SK-N-SH (cell line): ENCODE measurements at regions not wholly inside any gene's neighbourhood (a gene's known extent, or its start where the extent isn't known, plus 50 kb on each side); places are given as distances from the start of the nearest gene placed in this dataset.

Experiments used
- CTCF ChIA-PET: fragments of 300-600, 350-600 bp; formaldehyde crosslinking; extraction: SDS; loops from one replicate; lab custom pipeline; 2021; lab: Yijun Ruan, JAX
- POLR2A ChIA-PET: fragments of 350-600 bp; sonication (Branson Sonifier 250); formaldehyde crosslinking; extraction: SDS; loops from one replicate; lab custom pipeline; 2020; ENCODE audit warnings: antibody characterized with exemption, inconsistent platforms; lab: Yijun Ruan, JAX
- DNase-seq: peaks from one replicate; pipeline ENCODE4 v3.0.0; 2012
- H2AFZ ChIP-seq: fragments of 200-600 bp; sonication (generic); 2 replicates; pipeline ENCODE4 v1.8.1; 2016; ENCODE audit warnings: antibody characterized with exemption, mild to moderate bottlenecking, low read depth
- H3F3A ChIP-seq: fragments of 200-600 bp; sonication (generic); replicated peaks from 2 replicates; pipeline ENCODE3; 2016; ENCODE audit warnings: antibody characterized with exemption, mild to moderate bottlenecking; ENCODE audit not compliant: insufficient read depth
- H3K27ac ChIP-seq, 2 experiments: fragments of 200-500 bp in 1 of 2; fragments of 200-600 bp in 1 of 2; sonication (Bioruptor generic) in 1 of 2; sonication (generic), shearing (Covaris generic) in 1 of 2; 2 replicates each; pipeline versions ENCODE4 v1.5.1 to v1.6.1; 2014 to 2016; ENCODE audit warnings: low read depth in 2 of 2, inconsistent platforms in 1 of 2, low read length in 1 of 2, mild to moderate bottlenecking in 1 of 2, mixed read lengths in 1 of 2
- H3K27me3 ChIP-seq: fragments of 200-600 bp; sonication (generic), shearing (Covaris generic); 2 replicates; pipeline ENCODE4 v1.6.1; 2016; ENCODE audit warnings: mixed run types; ENCODE audit not compliant: insufficient read depth
- H3K36me3 ChIP-seq, 2 experiments: fragments of 200-500 bp in 1 of 2; fragments of 200-600 bp in 1 of 2; sonication (Bioruptor generic) in 1 of 2; sonication (generic) in 1 of 2; replicated peaks in 1 of 2; 2 replicates each; pipeline versions ENCODE3 to v1.5.1; 2014 to 2016; ENCODE audit warnings: low read length in 1 of 2, mild to moderate bottlenecking in 1 of 2; ENCODE audit not compliant: insufficient read depth in 2 of 2, control insufficient read depth in 1 of 2
- H3K4me1 ChIP-seq, 2 experiments: fragments of 200-500 bp in 1 of 2; fragments of 200-600 bp in 1 of 2; sonication (Bioruptor generic) in 1 of 2; sonication (generic), shearing (Covaris generic) in 1 of 2; 2 replicates each; pipeline versions ENCODE4 v1.5.1 to v1.6.1; 2014 to 2016; ENCODE audit warnings: low read depth in 1 of 2, low read length in 1 of 2, mixed run types in 1 of 2; ENCODE audit not compliant: insufficient read depth in 2 of 2, control insufficient read depth in 1 of 2
- H3K4me2 ChIP-seq: fragments of 200-600 bp; sonication (generic), shearing (Covaris generic); 2 replicates; pipeline ENCODE4 v1.6.1; 2017; ENCODE audit warnings: mixed run types
- H3K4me3 ChIP-seq, 2 experiments: fragments of 200-500 bp in 1 of 2; fragments of 200-600 bp in 1 of 2; sonication (Bioruptor generic) in 1 of 2; sonication (generic), shearing (Covaris generic) in 1 of 2; 2 replicates each; pipeline versions ENCODE4 v1.5.1 to v1.8.1; 2014 to 2016; ENCODE audit warnings: low read depth in 2 of 2, inconsistent platforms in 1 of 2, low read length in 1 of 2, mild to moderate bottlenecking in 1 of 2, mixed read lengths in 1 of 2, moderate library complexity in 1 of 2
- H3K79me2 ChIP-seq: fragments of 200-600 bp; sonication (generic); 2 replicates; pipeline ENCODE4 v1.8.1; 2017; ENCODE audit warnings: mild to moderate bottlenecking; ENCODE audit not compliant: insufficient read depth
- H3K9ac ChIP-seq: fragments of 200-600 bp; sonication (generic); 2 replicates; pipeline ENCODE4 v1.6.1; 2017; ENCODE audit warnings: mixed run types
- H3K9me2 ChIP-seq: fragments of 200-600 bp; sonication (generic); 2 replicates; pipeline ENCODE4 v1.6.1; 2017; ENCODE audit warnings: mixed run types
- H3K9me3 ChIP-seq: fragments of 200-600 bp; sonication (generic); 2 replicates; pipeline ENCODE4 v1.6.1; 2017; ENCODE audit warnings: mixed run types, mild to moderate bottlenecking, moderate library complexity
- H4K20me1 ChIP-seq: fragments of 200-600 bp; sonication (generic); 2 replicates; pipeline ENCODE4 v1.6.1; 2017; ENCODE audit warnings: mild to moderate bottlenecking, mixed run types; ENCODE audit not compliant: insufficient read depth
- CHD2 ChIP-seq: fragments of 150-350 bp; IDR thresholded peaks from 2 replicates; pipeline ENCODE4 v1.6.1; 2018; ENCODE audit warnings: low read length; ENCODE audit not compliant: partially characterized antibody
- EZH2phosphoT487 ChIP-seq: fragments of 200-600 bp; sonication (generic); IDR thresholded peaks from 2 replicates; pipeline ENCODE4 v1.6.1; 2017; ENCODE audit warnings: low read depth, mixed run types, mild to moderate bottlenecking, antibody characterized with exemption, moderate library complexity, borderline replicate concordance
- FOXJ3 ChIP-seq: sonication (generic); formaldehyde crosslinking; IDR thresholded peaks from 2 replicates; pipeline ENCODE4 v1.5.1; 2020; ENCODE audit warnings: mild to moderate bottlenecking, missing genetic modification reagents
- MEF2A ChIP-seq: IDR thresholded peaks from 2 replicates; pipeline ENCODE4 v1.4.0; 2012; ENCODE audit warnings: low read depth, borderline replicate concordance
- POLR2AphosphoS5 ChIP-seq: IDR thresholded peaks from 2 replicates; pipeline ENCODE4 v1.6.1; 2012; ENCODE audit warnings: low read depth, low read length
- RAD21 ChIP-seq: IDR thresholded peaks from 2 replicates; pipeline ENCODE4 v1.6.1; 2012; ENCODE audit warnings: mild to moderate bottlenecking, low read length
- RFX5 ChIP-seq: IDR thresholded peaks from 2 replicates; pipeline ENCODE4 v1.6.1; 2012; ENCODE audit warnings: mild to moderate bottlenecking, improper control_type of control experiment, low read length
- SIN3A ChIP-seq: IDR thresholded peaks from 2 replicates; pipeline ENCODE4 v1.6.1; 2012; ENCODE audit warnings: low read depth, mild to moderate bottlenecking, low read length, moderate library complexity, borderline replicate concordance
- SMC3 ChIP-seq: IDR thresholded peaks from 2 replicates; pipeline ENCODE4 v1.6.1; 2012; ENCODE audit warnings: low read depth, low read length, improper control_type of control experiment
- TAF1 ChIP-seq: IDR thresholded peaks from 2 replicates; pipeline ENCODE4 v1.6.1; 2012; ENCODE audit warnings: low read depth, mild to moderate bottlenecking, low read length, moderate library complexity, borderline replicate concordance
- YY1 ChIP-seq: IDR thresholded peaks from 2 replicates; pipeline ENCODE4 v1.4.0; 2012; ENCODE audit warnings: low read depth, mild to moderate bottlenecking
- WGBS: methylation state at CpG from one replicate; pipeline ENCODE4 v1.1.6; 2017; ENCODE audit warnings: low lambda C conversion rate; 5-methylcytosine and 5-hydroxymethylcytosine counted together
- TF ChIP-seq, protein P1 (sequence below): fragments of 150-350 bp; IDR thresholded peaks from 2 replicates; pipeline ENCODE4 v1.6.1; 2017; ENCODE audit warnings: antibody characterized with exemption, low read length, low read depth, borderline replicate concordance
- TF ChIP-seq, protein P2 (sequence below): IDR thresholded peaks from 2 replicates; pipeline ENCODE4 v1.4.0; 2012; ENCODE audit warnings: low read depth
- TF ChIP-seq, protein P3 (sequence below): IDR thresholded peaks from 2 replicates; pipeline ENCODE4 v1.6.1; 2012; ENCODE audit warnings: mild to moderate bottlenecking, low read depth, low read length, moderate library complexity
- TF ChIP-seq, protein P4 (sequence below): fragments of 150-350 bp; IDR thresholded peaks from 2 replicates; pipeline ENCODE4 v1.6.1; 2016; ENCODE audit warnings: mild to moderate bottlenecking, low read depth, low read length

DNA sequence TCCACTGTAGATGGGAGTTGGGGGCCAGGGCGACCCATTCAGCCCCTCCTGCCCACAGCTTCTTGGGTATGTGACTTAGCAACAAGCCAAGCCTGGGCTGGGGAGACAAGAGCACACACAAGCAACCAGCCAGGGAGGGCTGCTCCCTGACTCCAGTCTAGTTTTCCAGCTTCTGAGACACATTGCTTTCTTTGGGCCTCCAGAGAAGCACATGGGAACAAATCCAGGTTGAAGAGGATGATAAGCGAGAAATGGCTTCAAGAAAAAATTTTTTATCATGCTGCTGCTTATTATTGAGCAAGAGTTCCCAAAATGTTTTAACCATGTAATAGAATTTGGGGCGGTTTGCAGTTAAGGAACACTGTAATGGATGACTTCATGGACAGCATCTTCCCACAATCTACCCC, 173.7 kb downstream of the SOX9 start:
- H3K79me2 ChIP-seq: no peaks in the 10 kb centered on the region
- H2AFZ ChIP-seq: no peak overlapping the region
- no peaks in the 10 kb centered on the region for H4K20me1 ChIP-seq
- no peak overlapping the region for H3K4me2 ChIP-seq
- ChIA-PET POLR2A (no interaction called here), CTCF (no interaction called here)
- H3K9me3 ChIP-seq: no peaks in the 10 kb centered on the region
- H3F3A ChIP-seq: no peaks in the 10 kb centered on the region
- no peak overlapping the region for H3K9ac ChIP-seq
- WGBS: 50% methylated on average over 3 of the region's 3 CpGs
- H3K4me3 ChIP-seq: no peak overlapping the region
- no peak overlapping the region for H3K27ac ChIP-seq
- TF ChIP-seq SIN3A (no peak), MEF2A (no peak), YY1 (no peak), SMC3 (no peak), POLR2AphosphoS5 (no peak), EZH2phosphoT487 (no peak), FOXJ3 (CRISPR knock-in tag) (no peak), CHD2 (no peak), RAD21 (no peak), TAF1 (no peak), RFX5 (no peak)
- TF ChIP-seq, protein P1, sequence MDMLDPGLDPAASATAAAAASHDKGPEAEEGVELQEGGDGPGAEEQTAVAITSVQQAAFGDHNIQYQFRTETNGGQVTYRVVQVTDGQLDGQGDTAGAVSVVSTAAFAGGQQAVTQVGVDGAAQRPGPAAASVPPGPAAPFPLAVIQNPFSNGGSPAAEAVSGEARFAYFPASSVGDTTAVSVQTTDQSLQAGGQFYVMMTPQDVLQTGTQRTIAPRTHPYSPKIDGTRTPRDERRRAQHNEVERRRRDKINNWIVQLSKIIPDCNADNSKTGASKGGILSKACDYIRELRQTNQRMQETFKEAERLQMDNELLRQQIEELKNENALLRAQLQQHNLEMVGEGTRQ: no peak
- TF ChIP-seq, protein P2, sequence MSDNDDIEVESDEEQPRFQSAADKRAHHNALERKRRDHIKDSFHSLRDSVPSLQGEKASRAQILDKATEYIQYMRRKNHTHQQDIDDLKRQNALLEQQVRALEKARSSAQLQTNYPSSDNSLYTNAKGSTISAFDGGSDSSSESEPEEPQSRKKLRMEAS: no peak
- TF ChIP-seq, protein P3, sequence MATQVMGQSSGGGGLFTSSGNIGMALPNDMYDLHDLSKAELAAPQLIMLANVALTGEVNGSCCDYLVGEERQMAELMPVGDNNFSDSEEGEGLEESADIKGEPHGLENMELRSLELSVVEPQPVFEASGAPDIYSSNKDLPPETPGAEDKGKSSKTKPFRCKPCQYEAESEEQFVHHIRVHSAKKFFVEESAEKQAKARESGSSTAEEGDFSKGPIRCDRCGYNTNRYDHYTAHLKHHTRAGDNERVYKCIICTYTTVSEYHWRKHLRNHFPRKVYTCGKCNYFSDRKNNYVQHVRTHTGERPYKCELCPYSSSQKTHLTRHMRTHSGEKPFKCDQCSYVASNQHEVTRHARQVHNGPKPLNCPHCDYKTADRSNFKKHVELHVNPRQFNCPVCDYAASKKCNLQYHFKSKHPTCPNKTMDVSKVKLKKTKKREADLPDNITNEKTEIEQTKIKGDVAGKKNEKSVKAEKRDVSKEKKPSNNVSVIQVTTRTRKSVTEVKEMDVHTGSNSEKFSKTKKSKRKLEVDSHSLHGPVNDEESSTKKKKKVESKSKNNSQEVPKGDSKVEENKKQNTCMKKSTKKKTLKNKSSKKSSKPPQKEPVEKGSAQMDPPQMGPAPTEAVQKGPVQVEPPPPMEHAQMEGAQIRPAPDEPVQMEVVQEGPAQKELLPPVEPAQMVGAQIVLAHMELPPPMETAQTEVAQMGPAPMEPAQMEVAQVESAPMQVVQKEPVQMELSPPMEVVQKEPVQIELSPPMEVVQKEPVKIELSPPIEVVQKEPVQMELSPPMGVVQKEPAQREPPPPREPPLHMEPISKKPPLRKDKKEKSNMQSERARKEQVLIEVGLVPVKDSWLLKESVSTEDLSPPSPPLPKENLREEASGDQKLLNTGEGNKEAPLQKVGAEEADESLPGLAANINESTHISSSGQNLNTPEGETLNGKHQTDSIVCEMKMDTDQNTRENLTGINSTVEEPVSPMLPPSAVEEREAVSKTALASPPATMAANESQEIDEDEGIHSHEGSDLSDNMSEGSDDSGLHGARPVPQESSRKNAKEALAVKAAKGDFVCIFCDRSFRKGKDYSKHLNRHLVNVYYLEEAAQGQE: no peak
- TF ChIP-seq, protein P4, sequence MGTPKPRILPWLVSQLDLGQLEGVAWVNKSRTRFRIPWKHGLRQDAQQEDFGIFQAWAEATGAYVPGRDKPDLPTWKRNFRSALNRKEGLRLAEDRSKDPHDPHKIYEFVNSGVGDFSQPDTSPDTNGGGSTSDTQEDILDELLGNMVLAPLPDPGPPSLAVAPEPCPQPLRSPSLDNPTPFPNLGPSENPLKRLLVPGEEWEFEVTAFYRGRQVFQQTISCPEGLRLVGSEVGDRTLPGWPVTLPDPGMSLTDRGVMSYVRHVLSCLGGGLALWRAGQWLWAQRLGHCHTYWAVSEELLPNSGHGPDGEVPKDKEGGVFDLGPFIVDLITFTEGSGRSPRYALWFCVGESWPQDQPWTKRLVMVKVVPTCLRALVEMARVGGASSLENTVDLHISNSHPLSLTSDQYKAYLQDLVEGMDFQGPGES: no peak
- H3K36me3 ChIP-seq: no peaks in the 10 kb centered on the region
- 0 out of 4 replicates have a peak, but pooled peaks cover 0 to 7% of the 10 kb centered on the region in 2 experiments for H3K4me1 ChIP-seq
- H3K9me2 ChIP-seq: no peaks in the 10 kb centered on the region
- DNase-seq: no peak
- peaks cover 10% of the 10 kb centered on the region; the same call in 1 of the 2 replicates for H3K27me3 ChIP-seq
